Suprapubic skin (tissue), 4 donors: ENCODE measurements at regions not wholly inside any gene's neighbourhood (a gene's known extent, or its start where the extent isn't known, plus 50 kb on each side); places are given as distances from the start of the nearest gene placed in this dataset.

Source experiments
- DNase-seq, 2 donors: peaks; one replicate each; pipeline ENCODE4 v3.0.0-alpha.2; 2019; ENCODE audit warnings: low spot score in 2 of 2
- H3K27ac ChIP-seq: fragments of 200-600 bp; sonication (generic); one replicate; pipeline ENCODE4 v1.5.1; 2019
- H3K27me3 ChIP-seq: fragments of 200-600 bp; sonication (generic); one replicate; pipeline ENCODE4 v1.5.1; 2019
- H3K36me3 ChIP-seq: fragments of 200-600 bp; sonication (generic); one replicate; pipeline ENCODE4 v1.5.1; 2019
- H3K4me1 ChIP-seq: fragments of 200-600 bp; sonication (generic); one replicate; pipeline ENCODE4 v1.5.1; 2019
- H3K4me3 ChIP-seq: fragments of 200-600 bp; sonication (generic); one replicate; pipeline ENCODE4 v1.5.1; 2019; ENCODE audit warnings: mild to moderate bottlenecking
- H3K9me3 ChIP-seq: fragments of 200-600 bp; sonication (generic); one replicate; pipeline ENCODE4 v1.5.1; 2019
- EP300 ChIP-seq: sonication (generic); formaldehyde crosslinking; IDR thresholded peaks from one replicate; pipeline ENCODE4 v1.6.1; 2017; ENCODE audit warnings: antibody characterized with exemption
- POLR2A ChIP-seq, 2 donors: fragments of 450-650 bp; IDR thresholded peaks; one replicate each; pipeline ENCODE4 v1.6.1; 2017; ENCODE audit warnings: antibody characterized with exemption in 2 of 2, mild to moderate bottlenecking in 2 of 2, moderate library complexity in 2 of 2
- POLR2AphosphoS5 ChIP-seq, 3 donors: sonication (generic); formaldehyde crosslinking; IDR thresholded peaks; one replicate each; pipeline ENCODE4 v1.6.1; 2017; ENCODE audit warnings: antibody characterized with exemption in 3 of 3
- WGBS: methylation state at CpG from one replicate; pipeline ENCODE4 v1.1.5; 2018; 5-methylcytosine and 5-hydroxymethylcytosine counted together
- TF ChIP-seq, protein P1 (sequence below), 2 donors: fragments of 200-600 bp in 1 of 2; fragments of 450-650 bp in 1 of 2; sonication (generic) in 1 of 2; IDR thresholded peaks; one replicate each; pipeline ENCODE4 v1.5.1; 2016 to 2019; ENCODE audit warnings: antibody characterized with exemption in 2 of 2, mild to moderate bottlenecking in 1 of 2, moderate library complexity in 1 of 2

DNA sequence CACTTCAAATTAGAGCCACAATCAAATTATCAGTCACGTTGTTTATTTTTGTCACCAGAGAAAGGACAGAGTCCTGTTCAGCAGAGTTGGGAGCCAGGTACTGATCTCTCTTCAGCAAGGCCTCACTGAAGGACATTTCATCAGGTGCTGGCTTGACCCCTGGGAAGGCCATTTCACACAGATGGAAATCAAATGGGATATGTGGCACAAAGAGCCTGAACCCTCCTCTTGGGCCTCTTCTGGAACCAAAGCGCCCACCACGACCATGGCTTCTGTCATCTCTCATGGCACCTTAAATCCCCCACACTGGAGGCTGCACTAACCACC, 121.5 kb downstream of the PTCSC3 start:
- H3K27me3 ChIP-seq = peaks cover 4% of the 10 kb centered on the region
- H3K4me1 ChIP-seq = peaks cover 4% of the 10 kb centered on the region
- H3K4me3 ChIP-seq = no peak overlapping the region
- no peaks in the 10 kb centered on the region for H3K36me3 ChIP-seq
- TF ChIP-seq EP300 (no peak), POLR2A (IDR thresholded peaks at IDR 0.05) (no peak), POLR2AphosphoS5 (IDR thresholded peaks at IDR 0.05) (no peak)
- TF ChIP-seq, protein P1, sequence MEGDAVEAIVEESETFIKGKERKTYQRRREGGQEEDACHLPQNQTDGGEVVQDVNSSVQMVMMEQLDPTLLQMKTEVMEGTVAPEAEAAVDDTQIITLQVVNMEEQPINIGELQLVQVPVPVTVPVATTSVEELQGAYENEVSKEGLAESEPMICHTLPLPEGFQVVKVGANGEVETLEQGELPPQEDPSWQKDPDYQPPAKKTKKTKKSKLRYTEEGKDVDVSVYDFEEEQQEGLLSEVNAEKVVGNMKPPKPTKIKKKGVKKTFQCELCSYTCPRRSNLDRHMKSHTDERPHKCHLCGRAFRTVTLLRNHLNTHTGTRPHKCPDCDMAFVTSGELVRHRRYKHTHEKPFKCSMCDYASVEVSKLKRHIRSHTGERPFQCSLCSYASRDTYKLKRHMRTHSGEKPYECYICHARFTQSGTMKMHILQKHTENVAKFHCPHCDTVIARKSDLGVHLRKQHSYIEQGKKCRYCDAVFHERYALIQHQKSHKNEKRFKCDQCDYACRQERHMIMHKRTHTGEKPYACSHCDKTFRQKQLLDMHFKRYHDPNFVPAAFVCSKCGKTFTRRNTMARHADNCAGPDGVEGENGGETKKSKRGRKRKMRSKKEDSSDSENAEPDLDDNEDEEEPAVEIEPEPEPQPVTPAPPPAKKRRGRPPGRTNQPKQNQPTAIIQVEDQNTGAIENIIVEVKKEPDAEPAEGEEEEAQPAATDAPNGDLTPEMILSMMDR (IDR thresholded peaks at IDR 0.05) = no peak
- no peak overlapping the region for H3K27ac ChIP-seq
- DNase-seq = no peak
- H3K9me3 ChIP-seq = no peaks in the 10 kb centered on the region
- WGBS = 87% methylated on average over 3 of the region's 3 CpGs

DNA sequence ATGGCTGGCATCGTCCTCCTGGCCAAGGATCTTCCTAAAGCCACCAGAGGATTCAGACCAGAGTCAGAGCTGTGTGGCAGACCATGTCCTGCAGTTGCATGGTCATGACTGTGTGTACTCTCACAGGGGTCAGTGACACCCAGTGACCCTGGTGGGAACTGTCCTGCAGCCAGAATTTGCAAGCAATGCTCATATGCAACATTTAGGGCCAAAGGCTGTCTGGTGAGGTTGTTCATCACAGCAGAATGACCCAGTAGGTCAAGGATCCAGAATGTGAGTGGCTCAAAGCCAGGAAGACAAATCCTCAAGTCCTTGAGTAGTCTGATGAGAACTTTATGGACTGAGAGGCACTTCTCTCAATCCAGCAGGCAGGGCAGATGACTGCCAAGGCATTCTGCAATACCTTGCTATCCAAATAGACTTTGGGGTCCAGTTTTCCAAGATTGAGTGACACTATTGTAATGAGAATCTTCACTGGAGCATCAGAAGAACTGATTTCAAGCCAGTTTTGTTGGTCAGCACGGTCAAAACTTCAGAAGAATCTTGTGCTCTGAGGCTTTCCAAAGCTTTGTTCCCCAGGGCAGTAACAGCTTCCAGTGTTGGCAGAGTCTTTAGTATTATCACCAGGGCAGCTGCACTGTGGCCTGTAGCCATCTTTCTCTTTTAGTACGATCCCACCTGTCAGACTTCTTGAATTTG, 122.0 kb downstream of the PTCSC3 start:
- no peak overlapping the region for H3K27ac ChIP-seq
- no peak for TF ChIP-seq POLR2A (IDR thresholded peaks at IDR 0.05)
- TF ChIP-seq, protein P1 (IDR thresholded peaks at IDR 0.05) = no peak
- no peak for TF ChIP-seq POLR2AphosphoS5 (IDR thresholded peaks at IDR 0.05)
- no peak for DNase-seq
- WGBS = 75% methylated on average over 3 of the region's 3 CpGs
- no peak overlapping the region for H3K4me3 ChIP-seq
- H3K9me3 ChIP-seq = no peaks in the 10 kb centered on the region
- peaks cover 4% of the 10 kb centered on the region for H3K27me3 ChIP-seq
- H3K4me1 ChIP-seq = peaks cover 4% of the 10 kb centered on the region
- H3K36me3 ChIP-seq = no peaks in the 10 kb centered on the region

DNA sequence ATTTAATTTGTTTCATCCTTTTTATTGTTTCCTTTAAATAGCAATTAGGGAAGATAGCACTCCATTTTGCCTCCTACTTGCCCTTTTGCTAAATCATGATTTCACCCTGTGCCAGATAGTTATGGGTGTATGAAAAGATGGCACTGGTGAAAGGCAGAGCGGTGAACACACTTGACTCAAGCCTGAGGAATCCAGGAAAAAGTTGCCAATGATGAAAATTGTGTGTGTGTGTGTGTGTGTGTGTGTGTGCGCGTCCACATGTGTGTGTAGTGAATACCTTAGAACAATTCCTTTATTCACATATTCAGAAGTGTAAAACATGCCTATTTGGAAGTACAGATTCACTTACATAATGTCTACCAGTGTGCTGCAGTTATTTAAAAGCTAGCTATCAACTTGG, 123.8 kb downstream of the PTCSC3 start:
- TF ChIP-seq POLR2AphosphoS5 (IDR thresholded peaks at IDR 0.05) (no peak), EP300 (no peak), POLR2A (IDR thresholded peaks at IDR 0.05) (no peak)
- TF ChIP-seq, protein P1 (IDR thresholded peaks at IDR 0.05) = no peak
- WGBS = 81% methylated on average over 3 of the region's 3 CpGs

DNA sequence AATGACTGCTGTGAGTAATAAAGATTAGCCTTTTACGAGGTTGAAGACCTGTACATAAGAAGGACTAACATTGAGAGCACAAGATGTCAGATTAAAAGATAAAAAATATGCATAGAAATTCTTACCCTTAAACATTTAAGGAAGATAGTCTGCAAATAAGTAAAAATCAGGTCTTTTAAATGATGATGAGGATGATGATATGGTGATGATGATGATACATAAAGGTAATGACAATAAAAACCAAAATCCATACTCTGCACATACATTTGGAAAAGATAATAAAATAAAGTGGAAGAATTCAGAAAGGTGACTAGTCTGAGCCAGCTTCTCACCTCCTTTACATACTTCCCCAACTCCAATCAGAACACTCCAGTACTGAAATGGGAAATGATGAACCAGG, 124.5 kb downstream of the PTCSC3 start:
- 81% methylated on average over 1 of the region's 1 CpG for WGBS
- Histone ChIP-seq H3K27ac (no peak overlapping the region), H3K4me3 (no peak overlapping the region), H3K9me3 (no peaks in the 10 kb centered on the region), H3K36me3 (no peaks in the 10 kb centered on the region), H3K4me1 (no peaks in the 10 kb centered on the region), H3K27me3 (peaks cover 4% of the 10 kb centered on the region)
- no peak for DNase-seq
- no peak for TF ChIP-seq EP300
- no peak for TF ChIP-seq POLR2AphosphoS5 (IDR thresholded peaks at IDR 0.05)
- TF ChIP-seq, protein P1 (IDR thresholded peaks at IDR 0.05) = no peak
- no peak for TF ChIP-seq POLR2A (IDR thresholded peaks at IDR 0.05)

More for the DNA sequence above, 123.8 kb downstream of the PTCSC3 start:
- no peaks in the 10 kb centered on the region for H3K36me3 ChIP-seq
- H3K4me3 ChIP-seq = no peak overlapping the region
- H3K27ac ChIP-seq = no peak overlapping the region
- no peaks in the 10 kb centered on the region for H3K9me3 ChIP-seq
- H3K27me3 ChIP-seq = peaks cover 4% of the 10 kb centered on the region
- peaks cover 4% of the 10 kb centered on the region for H3K4me1 ChIP-seq
- no peak for DNase-seq

DNA sequence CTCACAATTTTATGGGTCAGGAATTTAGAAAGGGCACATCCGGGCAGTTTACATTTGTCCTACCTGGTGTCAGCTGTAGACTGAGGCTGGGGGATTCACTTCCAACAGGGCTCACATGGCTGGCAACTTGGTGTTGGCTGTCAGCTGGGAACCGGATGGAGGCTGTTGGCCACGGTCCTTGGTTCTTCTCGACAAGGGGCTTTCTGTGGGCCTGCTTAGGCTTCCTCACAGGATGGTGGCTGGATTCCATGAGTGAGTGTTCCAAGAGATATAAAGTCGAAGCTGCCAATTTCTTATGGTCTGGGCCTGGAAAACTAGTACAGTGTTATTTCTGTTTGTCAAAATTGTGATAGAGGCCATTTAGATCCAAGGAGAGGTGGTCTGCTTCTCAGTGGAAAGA, 127.9 kb downstream of the PTCSC3 start:
- 74% methylated on average over 5 of the region's 5 CpGs for WGBS
- H3K9me3 ChIP-seq = no peaks in the 10 kb centered on the region
- no peaks in the 10 kb centered on the region for H3K4me1 ChIP-seq
- H3K4me3 ChIP-seq = no peak overlapping the region
- no peak for DNase-seq
- H3K36me3 ChIP-seq = no peaks in the 10 kb centered on the region
- H3K27ac ChIP-seq = no peak overlapping the region
- TF ChIP-seq POLR2A (IDR thresholded peaks at IDR 0.05) = no peak
- TF ChIP-seq, protein P1 (IDR thresholded peaks at IDR 0.05) = no peak
- no peak for TF ChIP-seq EP300
- TF ChIP-seq POLR2AphosphoS5 (IDR thresholded peaks at IDR 0.05) = no peak
- H3K27me3 ChIP-seq = no peaks in the 10 kb centered on the region
